ENCODE measurements at regions not wholly inside any gene's neighbourhood (a gene's known extent, or its start where the extent isn't known, plus 50 kb on each side); places are given as distances from the start of the nearest gene placed in this dataset.

DNA sequence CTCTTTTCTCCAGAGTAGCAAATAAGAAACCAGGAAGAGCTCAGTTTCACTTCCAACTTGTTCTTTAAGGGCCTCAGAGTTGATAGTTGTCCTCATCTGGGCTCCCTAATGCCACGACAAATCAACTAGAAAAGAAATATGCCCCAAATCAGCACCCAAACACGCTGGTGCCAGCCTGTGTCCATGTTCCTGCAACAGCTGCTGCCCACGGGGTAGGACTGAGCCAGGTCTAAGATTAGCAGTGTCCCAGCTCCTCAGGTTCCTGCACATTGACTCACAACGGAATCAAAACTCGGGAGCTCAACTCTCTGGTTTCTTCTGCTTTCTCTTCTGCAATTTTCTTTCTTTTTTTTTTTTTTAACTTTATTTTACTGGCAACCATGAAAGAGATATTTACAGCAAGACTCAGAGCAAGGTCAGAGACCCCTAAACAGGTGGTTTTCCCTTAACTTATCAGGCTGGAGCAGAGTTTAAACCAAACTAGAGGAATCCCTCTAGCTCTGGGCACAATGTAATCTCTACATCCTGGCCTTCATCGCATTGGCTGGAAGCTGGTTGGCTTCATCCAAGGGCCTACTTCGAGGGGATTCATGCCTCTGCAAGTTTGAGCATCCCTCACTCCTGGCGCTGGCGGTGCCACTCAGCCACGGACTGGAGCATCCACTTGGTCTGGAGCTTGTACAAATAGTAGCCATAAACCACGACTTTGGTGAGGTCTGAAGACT, 126.1 kb downstream of the PFKFB3 start:
- TF ChIP-seq, protein P1, sequence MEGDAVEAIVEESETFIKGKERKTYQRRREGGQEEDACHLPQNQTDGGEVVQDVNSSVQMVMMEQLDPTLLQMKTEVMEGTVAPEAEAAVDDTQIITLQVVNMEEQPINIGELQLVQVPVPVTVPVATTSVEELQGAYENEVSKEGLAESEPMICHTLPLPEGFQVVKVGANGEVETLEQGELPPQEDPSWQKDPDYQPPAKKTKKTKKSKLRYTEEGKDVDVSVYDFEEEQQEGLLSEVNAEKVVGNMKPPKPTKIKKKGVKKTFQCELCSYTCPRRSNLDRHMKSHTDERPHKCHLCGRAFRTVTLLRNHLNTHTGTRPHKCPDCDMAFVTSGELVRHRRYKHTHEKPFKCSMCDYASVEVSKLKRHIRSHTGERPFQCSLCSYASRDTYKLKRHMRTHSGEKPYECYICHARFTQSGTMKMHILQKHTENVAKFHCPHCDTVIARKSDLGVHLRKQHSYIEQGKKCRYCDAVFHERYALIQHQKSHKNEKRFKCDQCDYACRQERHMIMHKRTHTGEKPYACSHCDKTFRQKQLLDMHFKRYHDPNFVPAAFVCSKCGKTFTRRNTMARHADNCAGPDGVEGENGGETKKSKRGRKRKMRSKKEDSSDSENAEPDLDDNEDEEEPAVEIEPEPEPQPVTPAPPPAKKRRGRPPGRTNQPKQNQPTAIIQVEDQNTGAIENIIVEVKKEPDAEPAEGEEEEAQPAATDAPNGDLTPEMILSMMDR (IDR thresholded peaks at IDR 0.05): no peak
- no peak for TF ChIP-seq POLR2A (IDR thresholded peaks at IDR 0.05)
